ENCODE measurements at regions not wholly inside any gene's neighbourhood (a gene's known extent, or its start where the extent isn't known, plus 50 kb on each side); places are given as distances from the start of the nearest gene placed in this dataset.

- no peak overlapping the region for H3K4me3 ChIP-seq (ENCODE audit: low read depth, low read length)
- TF ChIP-seq CTCF (IDR thresholded peaks at IDR 0.05; ENCODE audit: insufficient read depth, low read length): no peak
- DNase-seq (ENCODE audit: low read depth): no peak
These were observed 129.1 kb upstream of the PTPRT start for GRCh38 chr20:43318755-43319297.

- H3K4me3 ChIP-seq (ENCODE audit: low read depth, low read length): no peak overlapping the region
- no peak for TF ChIP-seq CTCF (IDR thresholded peaks at IDR 0.05; ENCODE audit: insufficient read depth, low read length)
- DNase-seq (ENCODE audit: low read depth): no peak
These were observed 126.6 kb upstream of the PTPRT start for GRCh38 chr20:43316271-43316670.

- no peak for TF ChIP-seq CTCF (IDR thresholded peaks at IDR 0.05; ENCODE audit: insufficient read depth, low read length)
- DNase-seq (ENCODE audit: low read depth): no peak
- no peak overlapping the region for H3K4me3 ChIP-seq (ENCODE audit: low read depth, low read length)
These were observed 119.6 kb upstream of the PTPRT start for GRCh38 chr20:43309266-43309665.

GRCh38 chr20:43306837-43307236 is 117.1 kb upstream of the PTPRT start:
- no peak overlapping the region for H3K4me3 ChIP-seq (ENCODE audit: low read depth, low read length)
- no peak for TF ChIP-seq CTCF (IDR thresholded peaks at IDR 0.05; ENCODE audit: insufficient read depth, low read length)
- DNase-seq (ENCODE audit: low read depth): no peak

- no peak overlapping the region for H3K4me3 ChIP-seq (ENCODE audit: low read depth, low read length)
- DNase-seq (ENCODE audit: low read depth): no peak
- no peak for TF ChIP-seq CTCF (IDR thresholded peaks at IDR 0.05; ENCODE audit: insufficient read depth, low read length)
These were observed 116.0 kb upstream of the PTPRT start for GRCh38 chr20:43305749-43306148.

- no peak for DNase-seq (ENCODE audit: low read depth)
- H3K4me3 ChIP-seq (ENCODE audit: low read depth, low read length): no peak overlapping the region
- TF ChIP-seq CTCF (IDR thresholded peaks at IDR 0.05; ENCODE audit: insufficient read depth, low read length): no peak
These were observed 114.9 kb upstream of the PTPRT start for GRCh38 chr20:43304598-43304997.

GRCh38 chr20:43302936-43303335 is 113.2 kb upstream of the PTPRT start:
- no peak overlapping the region for H3K4me3 ChIP-seq (ENCODE audit: low read depth, low read length)
- TF ChIP-seq CTCF (IDR thresholded peaks at IDR 0.05; ENCODE audit: insufficient read depth, low read length): no peak
- no peak for DNase-seq (ENCODE audit: low read depth)
